Stomach (tissue), 4 donors: ENCODE measurements at regions not wholly inside any gene's neighbourhood (a gene's known extent, or its start where the extent isn't known, plus 50 kb on each side); places are given as distances from the start of the nearest gene placed in this dataset.

Experiments
- POLR2A ChIP-seq, 4 donors: fragments of 450-650 bp; IDR thresholded peaks; one replicate each; pipeline ENCODE4 v1.6.1; 2016; ENCODE audit warnings: antibody characterized with exemption in 4 of 4, control low read depth in 2 of 4, mild to moderate bottlenecking in 1 of 4, moderate library complexity in 1 of 4
- POLR2AphosphoS5 ChIP-seq, 3 donors: sonication (generic); formaldehyde crosslinking; IDR thresholded peaks; one replicate each; pipeline ENCODE4 v1.6.1; 2016; ENCODE audit warnings: antibody characterized with exemption in 3 of 3
- TF ChIP-seq, protein P1 (sequence below), 7 experiments: fragments of 450-650 bp in 4 of 7; fragments of 200-600 bp in 3 of 7; sonication (generic) in 3 of 7; IDR thresholded peaks; one replicate each; pipeline ENCODE4 v1.5.1; 2016 to 2019; ENCODE audit warnings: antibody characterized with exemption in 7 of 7, control low read depth in 2 of 7, mild to moderate bottlenecking in 1 of 7

GRCh38 chr1:29831500-29832117 lies 595.3 kb downstream of the PTPRU start:
- TF ChIP-seq, protein P1, sequence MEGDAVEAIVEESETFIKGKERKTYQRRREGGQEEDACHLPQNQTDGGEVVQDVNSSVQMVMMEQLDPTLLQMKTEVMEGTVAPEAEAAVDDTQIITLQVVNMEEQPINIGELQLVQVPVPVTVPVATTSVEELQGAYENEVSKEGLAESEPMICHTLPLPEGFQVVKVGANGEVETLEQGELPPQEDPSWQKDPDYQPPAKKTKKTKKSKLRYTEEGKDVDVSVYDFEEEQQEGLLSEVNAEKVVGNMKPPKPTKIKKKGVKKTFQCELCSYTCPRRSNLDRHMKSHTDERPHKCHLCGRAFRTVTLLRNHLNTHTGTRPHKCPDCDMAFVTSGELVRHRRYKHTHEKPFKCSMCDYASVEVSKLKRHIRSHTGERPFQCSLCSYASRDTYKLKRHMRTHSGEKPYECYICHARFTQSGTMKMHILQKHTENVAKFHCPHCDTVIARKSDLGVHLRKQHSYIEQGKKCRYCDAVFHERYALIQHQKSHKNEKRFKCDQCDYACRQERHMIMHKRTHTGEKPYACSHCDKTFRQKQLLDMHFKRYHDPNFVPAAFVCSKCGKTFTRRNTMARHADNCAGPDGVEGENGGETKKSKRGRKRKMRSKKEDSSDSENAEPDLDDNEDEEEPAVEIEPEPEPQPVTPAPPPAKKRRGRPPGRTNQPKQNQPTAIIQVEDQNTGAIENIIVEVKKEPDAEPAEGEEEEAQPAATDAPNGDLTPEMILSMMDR (IDR thresholded peaks at IDR 0.05): no peak
- TF ChIP-seq POLR2AphosphoS5 (IDR thresholded peaks at IDR 0.05) (no peak), POLR2A (IDR thresholded peaks at IDR 0.05) (no peak)
